ENCODE measurements at regions not wholly inside any gene's neighbourhood (a gene's known extent, or its start where the extent isn't known, plus 50 kb on each side); places are given as distances from the start of the nearest gene placed in this dataset.

- no peak for DNase-seq (ENCODE audit: low read depth)
Measured at GRCh38 chr10:130230036-130230435, 93.8 kb downstream of the GLRX3 start.

GRCh38 chr10:130230611-130231010, 94.4 kb downstream of the GLRX3 start:
- DNase-seq (ENCODE audit: low read depth): no peak

GRCh38 chr10:130231251-130231741, 95.1 kb downstream of the GLRX3 start:
- DNase-seq (ENCODE audit: low read depth): no peak

GRCh38 chr10:130232166-130233034, 96.2 kb downstream of the GLRX3 start:
- no peak for DNase-seq (ENCODE audit: low read depth)

- no peak for DNase-seq (ENCODE audit: low read depth)
Measured at GRCh38 chr10:130233035-130233360, 96.8 kb downstream of the GLRX3 start.

GRCh38 chr10:130233426-130233825, 97.2 kb downstream of the GLRX3 start:
- DNase-seq (ENCODE audit: low read depth): no peak

GRCh38 chr10:130234171-130234965, 98.2 kb downstream of the GLRX3 start:
- DNase-seq (ENCODE audit: low read depth): no peak

- no peak for DNase-seq (ENCODE audit: low read depth)
Measured at GRCh38 chr10:130236711-130237110, 100.5 kb downstream of the GLRX3 start.

GRCh38 chr10:130240409-130240808, 104.2 kb downstream of the GLRX3 start:
- no peak for DNase-seq (ENCODE audit: low read depth)

GRCh38 chr10:130242513-130242912, 106.3 kb downstream of the GLRX3 start:
- DNase-seq (ENCODE audit: low read depth): no peak

- DNase-seq (ENCODE audit: low read depth): no peak
Measured at GRCh38 chr10:130243015-130243414, 106.8 kb downstream of the GLRX3 start.

GRCh38 chr10:130244031-130244927, 108.1 kb downstream of the GLRX3 start:
- no peak for DNase-seq (ENCODE audit: low read depth)

- no peak for DNase-seq (ENCODE audit: low read depth)
Measured at GRCh38 chr10:130244928-130245495, 108.8 kb downstream of the GLRX3 start.

GRCh38 chr10:130246113-130246512, 109.9 kb downstream of the GLRX3 start:
- DNase-seq (ENCODE audit: low read depth): no peak

GRCh38 chr10:130250127-130250526, 113.9 kb downstream of the GLRX3 start:
- DNase-seq (ENCODE audit: low read depth): no peak

- DNase-seq (ENCODE audit: low read depth): no peak
Measured at GRCh38 chr10:130251766-130252165, 115.6 kb downstream of the GLRX3 start.

GRCh38 chr10:130254243-130254642, 118.1 kb downstream of the GLRX3 start:
- peak; percentile 6 for DNase-seq (ENCODE audit: low read depth)

GRCh38 chr10:130254662-130255061, 118.5 kb downstream of the GLRX3 start:
- no peak for DNase-seq (ENCODE audit: low read depth)

GRCh38 chr10:130255777-130256176, 119.6 kb downstream of the GLRX3 start:
- no peak for DNase-seq (ENCODE audit: low read depth)

GRCh38 chr10:130257897-130258296, 121.7 kb downstream of the GLRX3 start:
- no peak for DNase-seq (ENCODE audit: low read depth)

- DNase-seq (ENCODE audit: low read depth): no peak
Measured at GRCh38 chr10:130259380-130259779, 123.2 kb downstream of the GLRX3 start.

All from myocyte (in vitro differentiated cells).